Peyer's patch (tissue), 4 donors: ENCODE measurements at regions not wholly inside any gene's neighbourhood (a gene's known extent, or its start where the extent isn't known, plus 50 kb on each side); places are given as distances from the start of the nearest gene placed in this dataset.

Experiments used
- DNase-seq, 3 donors: peaks; one replicate each; pipeline ENCODE4 v3.0.0-alpha.2; 2017 to 2019
- H3K27ac ChIP-seq, 4 donors: fragments of 200-600 bp; sonication (generic); one replicate each; pipeline ENCODE4 v1.5.1; 2016 to 2019
- H3K27me3 ChIP-seq, 2 donors: fragments of 200-600 bp; sonication (generic); one replicate each; pipeline ENCODE4 v1.5.1; 2019
- H3K36me3 ChIP-seq, 3 donors: fragments of 200-600 bp; sonication (generic); one replicate each; pipeline ENCODE4 v1.5.1; 2016 to 2019
- H3K4me1 ChIP-seq, 4 donors: fragments of 200-600 bp; sonication (generic); one replicate each; pipeline ENCODE4 v1.5.1; 2016 to 2019
- H3K4me3 ChIP-seq, 4 donors: fragments of 200-600 bp; sonication (generic); 1 replicate in 3 of 4; 2 replicates in 1 of 4; pipeline ENCODE4 v1.5.1; 2016 to 2019; ENCODE audit warnings: mild to moderate bottlenecking in 1 of 4
- H3K9me3 ChIP-seq, 4 donors: fragments of 200-600 bp; sonication (generic); one replicate each; pipeline ENCODE4 v1.5.1; 2016 to 2019; ENCODE audit warnings: mild to moderate bottlenecking in 1 of 4
- POLR2A ChIP-seq, 2 donors: fragments of 450-650 bp; IDR thresholded peaks; one replicate each; pipeline ENCODE4 v1.5.1; 2017; ENCODE audit warnings: antibody characterized with exemption in 2 of 2, mild to moderate bottlenecking in 2 of 2, moderate library complexity in 2 of 2
- TF ChIP-seq, protein P1 (sequence below), 6 experiments: fragments of 450-650 bp in 4 of 6; fragments of 200-600 bp in 2 of 6; sonication (generic) in 1 of 6; IDR thresholded peaks; one replicate each; pipeline ENCODE4 v1.5.1; 2017 to 2019; ENCODE audit warnings: antibody characterized with exemption in 6 of 6, mild to moderate bottlenecking in 3 of 6, moderate library complexity in 1 of 6

DNA sequence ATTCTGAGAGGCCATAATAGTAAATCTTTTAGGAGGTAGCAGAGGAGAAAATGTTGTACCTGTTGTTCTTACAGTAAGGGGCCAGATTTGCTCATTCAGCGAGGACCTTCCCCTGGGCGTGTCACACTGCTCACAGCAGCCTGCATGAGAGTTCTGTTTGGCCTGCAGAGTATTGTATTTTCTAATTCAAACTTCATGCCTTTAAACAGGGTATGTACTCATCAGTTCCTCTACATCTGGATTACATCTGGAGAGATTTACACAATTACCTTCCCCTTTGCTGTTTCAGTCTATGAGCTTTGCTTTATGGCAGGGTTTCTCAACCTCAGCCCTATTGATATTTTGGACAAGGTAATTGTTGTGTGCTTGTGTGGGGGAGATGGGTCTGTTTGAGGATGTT lies 170.9 kb upstream of the STK32A start:
- no peaks in the 10 kb centered on the region for H3K4me1 ChIP-seq
- no peak for DNase-seq
- H3K9me3 ChIP-seq: no peaks in the 10 kb centered on the region
- H3K27ac ChIP-seq: no peak overlapping the region
- no peaks in the 10 kb centered on the region for H3K36me3 ChIP-seq
- TF ChIP-seq POLR2A (IDR thresholded peaks at IDR 0.05): no peak
- TF ChIP-seq, protein P1, sequence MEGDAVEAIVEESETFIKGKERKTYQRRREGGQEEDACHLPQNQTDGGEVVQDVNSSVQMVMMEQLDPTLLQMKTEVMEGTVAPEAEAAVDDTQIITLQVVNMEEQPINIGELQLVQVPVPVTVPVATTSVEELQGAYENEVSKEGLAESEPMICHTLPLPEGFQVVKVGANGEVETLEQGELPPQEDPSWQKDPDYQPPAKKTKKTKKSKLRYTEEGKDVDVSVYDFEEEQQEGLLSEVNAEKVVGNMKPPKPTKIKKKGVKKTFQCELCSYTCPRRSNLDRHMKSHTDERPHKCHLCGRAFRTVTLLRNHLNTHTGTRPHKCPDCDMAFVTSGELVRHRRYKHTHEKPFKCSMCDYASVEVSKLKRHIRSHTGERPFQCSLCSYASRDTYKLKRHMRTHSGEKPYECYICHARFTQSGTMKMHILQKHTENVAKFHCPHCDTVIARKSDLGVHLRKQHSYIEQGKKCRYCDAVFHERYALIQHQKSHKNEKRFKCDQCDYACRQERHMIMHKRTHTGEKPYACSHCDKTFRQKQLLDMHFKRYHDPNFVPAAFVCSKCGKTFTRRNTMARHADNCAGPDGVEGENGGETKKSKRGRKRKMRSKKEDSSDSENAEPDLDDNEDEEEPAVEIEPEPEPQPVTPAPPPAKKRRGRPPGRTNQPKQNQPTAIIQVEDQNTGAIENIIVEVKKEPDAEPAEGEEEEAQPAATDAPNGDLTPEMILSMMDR (IDR thresholded peaks at IDR 0.05): no peak
- no peak overlapping the region for H3K4me3 ChIP-seq
- H3K27me3 ChIP-seq: no peaks in the 10 kb centered on the region

DNA sequence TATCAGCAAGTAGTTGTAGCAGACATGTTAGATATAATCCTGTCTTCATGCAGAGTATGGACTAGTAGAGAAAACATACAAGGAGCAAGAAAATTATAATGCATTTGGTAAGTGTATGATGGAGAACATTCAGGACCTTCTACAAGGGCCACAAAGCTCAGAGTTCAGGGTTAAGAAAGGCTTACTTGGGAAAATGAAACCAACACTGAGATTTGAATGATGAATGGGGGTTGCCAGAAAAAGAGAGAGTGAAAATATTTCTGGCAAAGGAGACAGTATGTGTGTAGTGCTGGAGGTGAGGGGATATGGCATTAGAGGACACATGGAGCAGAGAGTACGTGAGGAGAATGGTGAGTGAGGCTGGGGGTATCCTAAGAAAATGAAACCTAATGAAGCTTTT lies 169.8 kb upstream of the STK32A start:
- TF ChIP-seq, protein P1 (IDR thresholded peaks at IDR 0.05): no peak
- no peak for TF ChIP-seq POLR2A (IDR thresholded peaks at IDR 0.05)
- no peaks in the 10 kb centered on the region for H3K9me3 ChIP-seq
- no peak for DNase-seq
- H3K27ac ChIP-seq: no peak overlapping the region
- no peaks in the 10 kb centered on the region for H3K27me3 ChIP-seq
- no peaks in the 10 kb centered on the region for H3K36me3 ChIP-seq
- no peak overlapping the region for H3K4me3 ChIP-seq
- H3K4me1 ChIP-seq: no peaks in the 10 kb centered on the region

DNA sequence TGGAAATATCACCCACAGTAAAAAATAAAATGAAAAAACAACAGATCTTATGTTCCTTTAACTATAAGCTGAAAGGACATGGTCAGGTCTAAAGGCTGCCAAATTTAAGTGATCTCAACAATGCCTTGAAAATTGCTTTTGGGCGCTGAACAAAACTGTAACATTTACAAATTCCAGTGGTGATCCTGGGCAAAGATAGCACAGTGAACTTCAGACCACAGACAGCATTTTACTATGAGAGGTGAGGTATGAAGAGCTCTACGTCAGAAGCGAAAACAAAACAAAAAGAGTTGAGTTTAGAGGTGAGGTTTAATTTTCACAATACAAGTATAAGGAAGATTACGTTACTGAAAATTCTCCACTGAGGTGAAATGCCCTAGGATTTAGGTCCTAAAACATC lies 165.8 kb upstream of the STK32A start:
- no peak for DNase-seq
- H3K27ac ChIP-seq: no peak overlapping the region
- no peaks in the 10 kb centered on the region for H3K4me1 ChIP-seq
- H3K9me3 ChIP-seq: no peaks in the 10 kb centered on the region
- H3K36me3 ChIP-seq: no peaks in the 10 kb centered on the region
- no peak overlapping the region for H3K4me3 ChIP-seq
- no peaks in the 10 kb centered on the region for H3K27me3 ChIP-seq
- no peak for TF ChIP-seq POLR2A (IDR thresholded peaks at IDR 0.05)
- TF ChIP-seq, protein P1 (IDR thresholded peaks at IDR 0.05): no peak

GRCh38 chr5:147072622-147073021 lies 162.2 kb upstream of the STK32A start:
- no peaks in the 10 kb centered on the region for H3K36me3 ChIP-seq
- H3K9me3 ChIP-seq: no peaks in the 10 kb centered on the region
- H3K27ac ChIP-seq: no peak overlapping the region
- no peaks in the 10 kb centered on the region for H3K27me3 ChIP-seq
- DNase-seq: no peak
- TF ChIP-seq POLR2A (IDR thresholded peaks at IDR 0.05): no peak
- TF ChIP-seq, protein P1 (IDR thresholded peaks at IDR 0.05): no peak
- H3K4me1 ChIP-seq: no peaks in the 10 kb centered on the region
- H3K4me3 ChIP-seq: no peak overlapping the region

DNA sequence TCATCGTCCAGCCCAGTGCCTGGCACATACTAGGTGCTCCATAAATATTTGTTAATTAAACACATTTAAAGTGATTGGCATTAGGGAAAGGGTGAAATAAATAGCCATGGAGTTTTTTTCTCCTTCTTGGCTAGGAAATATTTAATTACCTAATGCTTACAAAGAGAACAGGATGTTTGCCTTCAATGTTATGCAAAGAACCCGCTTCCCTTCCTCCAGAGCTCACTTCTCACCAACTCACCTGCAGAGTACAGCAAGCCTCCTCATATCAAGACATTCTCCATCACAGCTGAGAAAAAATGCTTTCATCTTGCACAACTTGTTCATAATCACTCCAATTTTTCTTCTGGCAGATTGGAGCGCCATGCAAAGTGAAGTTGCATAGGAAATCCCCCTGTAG lies 161.7 kb upstream of the STK32A start:
- no peak overlapping the region for H3K27ac ChIP-seq
- no peak for DNase-seq

More for the DNA sequence above, 161.7 kb upstream of the STK32A start:
- H3K9me3 ChIP-seq: no peaks in the 10 kb centered on the region
- H3K36me3 ChIP-seq: no peaks in the 10 kb centered on the region
- no peak overlapping the region for H3K4me3 ChIP-seq
- no peaks in the 10 kb centered on the region for H3K27me3 ChIP-seq
- no peaks in the 10 kb centered on the region for H3K4me1 ChIP-seq
- TF ChIP-seq, protein P1 (IDR thresholded peaks at IDR 0.05): no peak
- TF ChIP-seq POLR2A (IDR thresholded peaks at IDR 0.05): no peak
